ENCODE measurements at regions not wholly inside any gene's neighbourhood (a gene's known extent, or its start where the extent isn't known, plus 50 kb on each side); places are given as distances from the start of the nearest gene placed in this dataset.

DNA sequence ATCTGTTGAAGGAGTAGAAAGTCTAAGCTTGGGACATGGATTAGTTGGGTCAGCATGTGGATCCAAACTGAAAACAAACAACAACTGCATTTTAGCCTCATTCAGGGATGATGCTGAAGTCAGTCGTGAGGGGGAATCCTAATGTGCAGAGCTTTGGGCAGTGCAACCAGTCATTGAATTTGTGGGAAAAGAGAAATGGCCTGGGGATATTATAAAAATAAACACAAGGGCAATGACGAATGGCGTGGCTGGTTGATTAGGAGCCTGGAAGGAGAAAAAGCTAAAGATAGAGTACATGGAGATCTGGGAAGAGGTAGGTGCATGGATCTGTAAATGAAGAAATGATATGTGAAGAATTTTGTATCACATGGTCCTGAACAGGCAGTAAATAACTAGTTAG, 477.6 kb downstream of the TLE1 start:
- TF ChIP-seq, protein P1, sequence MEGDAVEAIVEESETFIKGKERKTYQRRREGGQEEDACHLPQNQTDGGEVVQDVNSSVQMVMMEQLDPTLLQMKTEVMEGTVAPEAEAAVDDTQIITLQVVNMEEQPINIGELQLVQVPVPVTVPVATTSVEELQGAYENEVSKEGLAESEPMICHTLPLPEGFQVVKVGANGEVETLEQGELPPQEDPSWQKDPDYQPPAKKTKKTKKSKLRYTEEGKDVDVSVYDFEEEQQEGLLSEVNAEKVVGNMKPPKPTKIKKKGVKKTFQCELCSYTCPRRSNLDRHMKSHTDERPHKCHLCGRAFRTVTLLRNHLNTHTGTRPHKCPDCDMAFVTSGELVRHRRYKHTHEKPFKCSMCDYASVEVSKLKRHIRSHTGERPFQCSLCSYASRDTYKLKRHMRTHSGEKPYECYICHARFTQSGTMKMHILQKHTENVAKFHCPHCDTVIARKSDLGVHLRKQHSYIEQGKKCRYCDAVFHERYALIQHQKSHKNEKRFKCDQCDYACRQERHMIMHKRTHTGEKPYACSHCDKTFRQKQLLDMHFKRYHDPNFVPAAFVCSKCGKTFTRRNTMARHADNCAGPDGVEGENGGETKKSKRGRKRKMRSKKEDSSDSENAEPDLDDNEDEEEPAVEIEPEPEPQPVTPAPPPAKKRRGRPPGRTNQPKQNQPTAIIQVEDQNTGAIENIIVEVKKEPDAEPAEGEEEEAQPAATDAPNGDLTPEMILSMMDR (IDR thresholded peaks at IDR 0.05; ENCODE audit: partially characterized antibody, unreplicated experiment): no peak
- Mint-ChIP-seq H3K4me1 (ENCODE audit: low read depth, unreplicated experiment) (peaks cover 5% of the 10 kb centered on the region), H3K4me3 (ENCODE audit: unreplicated experiment) (no peak overlapping the region), H3K9me3 (ENCODE audit: unreplicated experiment) (peaks cover 4% of the 10 kb centered on the region), H3K27ac (ENCODE audit: unreplicated experiment) (no peak overlapping the region), H3K36me3 (ENCODE audit: unreplicated experiment) (peaks cover 6% of the 10 kb centered on the region), H3K27me3 (ENCODE audit: unreplicated experiment) (peaks cover 3% of the 10 kb centered on the region)
- DNase-seq: no peak

- no peak for DNase-seq
- no peaks in the 10 kb centered on the region for H3K27me3 Mint-ChIP-seq (ENCODE audit: unreplicated experiment)
- H3K36me3 Mint-ChIP-seq (ENCODE audit: unreplicated experiment): peaks cover 5% of the 10 kb centered on the region
- TF ChIP-seq, protein P1 (IDR thresholded peaks at IDR 0.05; ENCODE audit: partially characterized antibody, unreplicated experiment): no peak
- H3K27ac Mint-ChIP-seq (ENCODE audit: unreplicated experiment): no peak overlapping the region
- H3K4me3 Mint-ChIP-seq (ENCODE audit: unreplicated experiment): no peak overlapping the region
- peaks cover 4% of the 10 kb centered on the region for H3K4me1 Mint-ChIP-seq (ENCODE audit: low read depth, unreplicated experiment)
- H3K9me3 Mint-ChIP-seq (ENCODE audit: unreplicated experiment): no peaks in the 10 kb centered on the region
Measured at GRCh38 chr9:81207651-81208050, 481.7 kb downstream of the TLE1 start.

- no peak overlapping the region for H3K27ac Mint-ChIP-seq (ENCODE audit: unreplicated experiment)
- H3K27me3 Mint-ChIP-seq (ENCODE audit: unreplicated experiment): no peaks in the 10 kb centered on the region
- H3K4me3 Mint-ChIP-seq (ENCODE audit: unreplicated experiment): no peak overlapping the region
- H3K36me3 Mint-ChIP-seq (ENCODE audit: unreplicated experiment): no peaks in the 10 kb centered on the region
- TF ChIP-seq, protein P1 (IDR thresholded peaks at IDR 0.05; ENCODE audit: partially characterized antibody, unreplicated experiment): no peak
- H3K9me3 Mint-ChIP-seq (ENCODE audit: unreplicated experiment): no peaks in the 10 kb centered on the region
- DNase-seq: no peak
- peaks cover 4% of the 10 kb centered on the region for H3K4me1 Mint-ChIP-seq (ENCODE audit: low read depth, unreplicated experiment)
Measured at GRCh38 chr9:81202292-81202691, 487.1 kb downstream of the TLE1 start.

GRCh38 chr9:81195206-81195605, 494.1 kb downstream of the TLE1 start:
- no peaks in the 10 kb centered on the region for H3K4me1 Mint-ChIP-seq (ENCODE audit: low read depth, unreplicated experiment)
- no peaks in the 10 kb centered on the region for H3K27me3 Mint-ChIP-seq (ENCODE audit: unreplicated experiment)
- peaks cover 7% of the 10 kb centered on the region for H3K36me3 Mint-ChIP-seq (ENCODE audit: unreplicated experiment)
- no peaks in the 10 kb centered on the region for H3K9me3 Mint-ChIP-seq (ENCODE audit: unreplicated experiment)
- TF ChIP-seq, protein P1 (IDR thresholded peaks at IDR 0.05; ENCODE audit: partially characterized antibody, unreplicated experiment): no peak
- no peak overlapping the region for H3K4me3 Mint-ChIP-seq (ENCODE audit: unreplicated experiment)
- H3K27ac Mint-ChIP-seq (ENCODE audit: unreplicated experiment): no peak overlapping the region
- DNase-seq: no peak

- no peak for DNase-seq
- Mint-ChIP-seq H3K9me3 (ENCODE audit: unreplicated experiment) (no peaks in the 10 kb centered on the region), H3K4me1 (ENCODE audit: low read depth, unreplicated experiment) (no peaks in the 10 kb centered on the region), H3K27me3 (ENCODE audit: unreplicated experiment) (no peaks in the 10 kb centered on the region), H3K36me3 (ENCODE audit: unreplicated experiment) (peaks cover 7% of the 10 kb centered on the region), H3K4me3 (ENCODE audit: unreplicated experiment) (no peak overlapping the region), H3K27ac (ENCODE audit: unreplicated experiment) (no peak overlapping the region)
- TF ChIP-seq, protein P1 (IDR thresholded peaks at IDR 0.05; ENCODE audit: partially characterized antibody, unreplicated experiment): no peak
Measured at GRCh38 chr9:81193362-81194339, 495.7 kb downstream of the TLE1 start.
